K562 (cell line): ENCODE measurements at regions not wholly inside any gene's neighbourhood (a gene's known extent, or its start where the extent isn't known, plus 50 kb on each side); places are given as distances from the start of the nearest gene placed in this dataset.

Experiments
- ATAC-seq: fragments of 200-7000 bp; cut with Tn5 transposase; 3 replicates; pipeline ENCODE4 v1.9.1; 2020; ENCODE audit warnings: moderate library complexity
- BruUV-seq: library from RNA; stranded (reverse); fragments of 400-500 nt; replicated peaks from 2 replicates; lab custom pipeline; 2021; lab: Mats Ljungman, UMichigan
- CTCF ChIA-PET: fragments of 300-600 bp; formaldehyde crosslinking; extraction: SDS; loops from one replicate; lab custom pipeline; 2021; ENCODE audit warnings: low intra/inter-chr PET ratio; lab: Yijun Ruan, JAX
- POLR2A ChIA-PET: fragments of 300-600, 350-650 bp; sonication (Branson Sonifier 250); formaldehyde crosslinking; extraction: SDS; loops from one replicate; lab custom pipeline; 2021; ENCODE audit warnings: antibody characterized with exemption, inconsistent platforms; lab: Yijun Ruan, JAX
- DNase-seq, 4 experiments: peaks; one replicate each; pipeline versions ENCODE4 v3.0.0 to v3.0.0-alpha.2; 2011 to 2018; ENCODE audit warnings: low spot score in 3 of 4, mixed read lengths in 3 of 4; ENCODE audit errors: extremely low read depth in 1 of 4
- FAIRE-seq: peaks from 2 replicates; lab custom pipeline; 2011; peaks lifted over from hg19 to GRCh38; lab: Jason Lieb, UNC
- H2AFZ ChIP-seq: 2 replicates; pipeline ENCODE4 v1.6.0; 2011; ENCODE audit warnings: low read depth, low read length, control low read depth, inconsistent platforms
- H3K27ac ChIP-seq: fragments of 200-600 bp; 3 replicates; pipeline ENCODE4 v1.8.0; 2011; ENCODE audit warnings: low read depth, mild to moderate bottlenecking, control low read depth, inconsistent platforms, low read length, moderate library complexity, mixed read lengths; ENCODE audit errors: extremely low read depth
- H3K27me3 ChIP-seq, 2 experiments: fragments of 300-600 bp in 1 of 2; 2 replicates in 1 of 2; 3 replicates in 1 of 2; pipeline versions ENCODE4 v1.6.0 to v1.8.0; 2011; ENCODE audit warnings: inconsistent platforms in 2 of 2, low read length in 2 of 2, mild to moderate bottlenecking in 1 of 2, mixed read lengths in 1 of 2, moderate library complexity in 1 of 2; ENCODE audit not compliant: control insufficient read depth in 2 of 2, insufficient read depth in 2 of 2
- H3K36me3 ChIP-seq: fragments of 300-600 bp; 3 replicates; pipeline ENCODE4 v1.8.0; 2011; ENCODE audit warnings: mild to moderate bottlenecking, low read length, inconsistent platforms; ENCODE audit not compliant: control insufficient read depth, insufficient read depth
- H3K4me1 ChIP-seq, 2 experiments: fragments of 200-600 bp in 1 of 2; replicated peaks in 1 of 2; 2 replicates in 1 of 2; 3 replicates in 1 of 2; pipeline versions ENCODE4 v1.5.1 to v1.8.0; 2011; ENCODE audit warnings: inconsistent platforms in 2 of 2, low read length in 2 of 2, mild to moderate bottlenecking in 1 of 2, mixed read lengths in 1 of 2, moderate library complexity in 1 of 2; ENCODE audit not compliant: control insufficient read depth in 2 of 2, insufficient read depth in 2 of 2
- H3K4me2 ChIP-seq: 2 replicates; pipeline ENCODE4 v1.6.1; 2011; ENCODE audit warnings: low read length, control low read depth, inconsistent platforms, mixed read lengths; ENCODE audit not compliant: insufficient read depth
- H3K4me3 ChIP-seq: fragments of 200-600 bp; sonication (generic), shearing (Covaris generic); 2 replicates; pipeline ENCODE4 v1.5.1; 2016; ENCODE audit warnings: control low read depth, inconsistent platforms
- H3K79me2 ChIP-seq: fragments of 200-600 bp; 3 replicates; pipeline ENCODE4 v1.8.0; 2011; ENCODE audit warnings: low read length, inconsistent platforms; ENCODE audit not compliant: control insufficient read depth, insufficient read depth
- H3K9ac ChIP-seq, 2 experiments: 2 replicates each; pipeline versions ENCODE4 v1.6.0 to v1.6.1; 2011; ENCODE audit warnings: low read depth in 2 of 2, low read length in 2 of 2, control low read depth in 1 of 2, inconsistent platforms in 1 of 2, mild to moderate bottlenecking in 1 of 2, mixed read lengths in 1 of 2; ENCODE audit not compliant: insufficient read depth in 1 of 2
- H3K9me1 ChIP-seq: one replicate; pipeline ENCODE4 v1.6.0; 2011; ENCODE audit warnings: inconsistent platforms, mild to moderate bottlenecking, low read length, moderate library complexity; ENCODE audit not compliant: control insufficient read depth, insufficient read depth
- H3K9me3 ChIP-seq: replicated peaks from 2 replicates; pipeline ENCODE4 v1.5.1; 2011; ENCODE audit warnings: low read depth, low read length, inconsistent platforms; ENCODE audit not compliant: control insufficient read depth, insufficient read depth
- H4K20me1 ChIP-seq: replicated peaks from 2 replicates; pipeline ENCODE4 v1.6.1; 2011; ENCODE audit warnings: low read length, inconsistent platforms, mixed read lengths; ENCODE audit not compliant: control insufficient read depth, insufficient read depth
- ARHGAP35 ChIP-seq: fragments of 450-650 bp; IDR thresholded peaks from 2 replicates; pipeline ENCODE4 v1.6.1; 2018; ENCODE audit not compliant: partially characterized antibody
- ARID1B ChIP-seq: fragments of 450-650 bp; IDR thresholded peaks from 2 replicates; pipeline ENCODE4 v1.6.1; 2016; ENCODE audit warnings: antibody characterized with exemption, mild to moderate bottlenecking, inconsistent platforms
- ATF3 ChIP-seq, 2 experiments: fragments of 450-650 bp in 1 of 2; sonication (generic) in 1 of 2; formaldehyde crosslinking in 1 of 2; IDR thresholded peaks in 1 of 2; conservative IDR thresholded peaks in 1 of 2; 2 replicates each; pipeline versions ENCODE4 v1.6.1 to v1.8.1; 2016 to 2023; ENCODE audit warnings: mild to moderate bottlenecking in 2 of 2, moderate library complexity in 2 of 2, inconsistent platforms in 1 of 2, missing genetic modification reagents in 1 of 2
- CBFA2T3 ChIP-seq: fragments of 450-650 bp; IDR thresholded peaks from 2 replicates; pipeline ENCODE4 v1.6.1; 2017
- CREM ChIP-seq: IDR thresholded peaks from 2 replicates; pipeline ENCODE4 v1.6.1; 2014; ENCODE audit warnings: antibody characterized with exemption, low read depth
- FOSL1 ChIP-seq: fragments of 200-800 bp; sonication (Bioruptor generic); conservative IDR thresholded peaks from 2 replicates; pipeline ENCODE4 v1.6.1; 2016; ENCODE audit warnings: missing genetic modification characterization, missing compliant biosample characterization
- GABPB2 ChIP-seq: fragments of 250-450 bp; sonication (Bioruptor Pico); conservative IDR thresholded peaks from 2 replicates; pipeline ENCODE4 v1.5.1; 2021; ENCODE audit warnings: mild to moderate bottlenecking
- ILK ChIP-seq: fragments of 450-650 bp; IDR thresholded peaks from 2 replicates; pipeline ENCODE4 v1.6.1; 2016; ENCODE audit warnings: missing genetic modification characterization, low read depth, mild to moderate bottlenecking, missing compliant biosample characterization, moderate library complexity, borderline replicate concordance
- JUN ChIP-seq, 2 experiments: sonication (generic) in 1 of 2; formaldehyde crosslinking in 1 of 2; IDR thresholded peaks; 2 replicates each; pipeline versions ENCODE4 v1.6.1 to v1.8.0; 2012 to 2022; ENCODE audit warnings: borderline replicate concordance in 2 of 2, mild to moderate bottlenecking in 2 of 2, improper control_type of control experiment in 1 of 2, low read depth in 1 of 2, low read length in 1 of 2, missing genetic modification reagents in 1 of 2
- LARP7 ChIP-seq: fragments of 450-650 bp; IDR thresholded peaks from 2 replicates; pipeline ENCODE4 v1.6.1; 2016
- MEIS2 ChIP-seq: fragments of 450-650 bp; IDR thresholded peaks from 2 replicates; pipeline ENCODE4 v1.6.1; 2014; ENCODE audit warnings: mild to moderate bottlenecking; ENCODE audit not compliant: partially characterized antibody
- MYNN ChIP-seq, 2 experiments: sonication (generic); formaldehyde crosslinking in 1 of 2; IDR thresholded peaks; 2 replicates each; pipeline versions ENCODE4 v1.5.0 to v1.6.1; 2016 to 2020; ENCODE audit warnings: antibody characterized with exemption in 1 of 2, missing genetic modification reagents in 1 of 2
- PBX2 ChIP-seq, 2 experiments: IDR thresholded peaks in 1 of 2; conservative IDR thresholded peaks in 1 of 2; 2 replicates each; pipeline ENCODE4 v1.6.1; 2016; ENCODE audit warnings: low read depth in 2 of 2, mild to moderate bottlenecking in 1 of 2, missing compliant biosample characterization in 1 of 2, missing genetic modification characterization in 1 of 2, moderate library complexity in 1 of 2
- SIRT6 ChIP-seq: IDR thresholded peaks from one replicate; pipeline ENCODE4 v1.6.1; 2012; ENCODE audit warnings: low read depth, mild to moderate bottlenecking, control low read depth, inconsistent platforms, low read length, moderate library complexity
- SMARCE1 ChIP-seq: fragments of 450-650 bp; IDR thresholded peaks from 2 replicates; pipeline ENCODE4 v1.7.1; 2016; ENCODE audit warnings: mild to moderate bottlenecking
- TARDBP ChIP-seq: fragments of 450-650 bp; IDR thresholded peaks from 2 replicates; pipeline ENCODE4 v1.6.1; 2016
- THRAP3 ChIP-seq: fragments of 450-650 bp; IDR thresholded peaks from 2 replicates; pipeline ENCODE4 v1.6.1; 2016; ENCODE audit warnings: mild to moderate bottlenecking, inconsistent platforms, borderline replicate concordance
- ZNF589 ChIP-seq: fragments of 200-800 bp; sonication (Bioruptor generic); IDR thresholded peaks from 2 replicates; pipeline ENCODE4 v1.6.1; 2016; ENCODE audit warnings: low read depth, missing genetic modification characterization, missing compliant biosample characterization
- WGBS: fragments of 100-300 bp; shearing (Covaris generic); methylation state at CpG from one replicate; pipeline ENCODE4 v1.1.6; 2016; ENCODE audit warnings: low coverage, mixed read lengths; ENCODE audit not compliant: insufficient coverage; ENCODE audit errors: missing lambda C conversion rate; 5-methylcytosine and 5-hydroxymethylcytosine counted together
- in situ Hi-C: fragments of 300-500 bp; cut with MboI; formaldehyde crosslinking; loops from 4 replicates; pipeline ENCODE4 v1.15.0; 2018; ENCODE audit warnings: inconsistent platforms, mixed read lengths
- intact Hi-C: fragments of 100-400 bp; cut with micrococcal nuclease; formaldehyde crosslinking; loops from 2 replicates; pipeline ENCODE4 v1.14.2; 2022

- TF ChIP-seq MEIS2, result no peak
- TF ChIP-seq SIRT6, result no peak
- no peak for TF ChIP-seq TARDBP
- no peak for TF ChIP-seq GABPB2 (CRISPR knock-in tag)
- TF ChIP-seq THRAP3, result no peak
- TF ChIP-seq ILK (tag), result no peak
- TF ChIP-seq LARP7, result no peak
- no peak for TF ChIP-seq ARHGAP35
- TF ChIP-seq MYNN (IDR thresholded peaks at IDR 0.05), result no peak
- no peak for TF ChIP-seq MYNN (CRISPR knock-in tag; IDR thresholded peaks at IDR 0.05)
- TF ChIP-seq, all 486 proteins: peak for 0
Observed at GRCh38 chr12:100061814-100062213, 77.1 kb upstream of the ANKS1B start (continued).

- no peak overlapping the region for H3K27ac ChIP-seq
- no peak overlapping the region for H3K4me2 ChIP-seq
- intact Hi-C loops (loop anchor here (5.0 kb wide), 1 partner anchor 169 kb away; no protein-coding TSS in a partner anchor), in situ Hi-C loops (no loop called here)
- no peaks in the 10 kb centered on the region for H3K27me3 ChIP-seq
- DNase-seq (peak in 2 of 4 experiments; percentile 9 to 14), ATAC-seq (no peak; the same call in 2 of the 3 replicates), FAIRE-seq (no peak)
- no peak overlapping the region for H2AFZ ChIP-seq
- peaks cover 8% of the 10 kb centered on the region; the same call in 1 of the 3 replicates for H3K36me3 ChIP-seq
- CTCF ChIA-PET, result interaction anchor here (0.5 kb wide), 1 partner anchor 295 kb away, joined by 3 read pairs; no protein-coding TSS in a partner anchor
- peaks cover 0 to 7% of the 10 kb centered on the region in 2 experiments; a peak in 1 of 5 replicates for H3K4me1 ChIP-seq
- no TSS peak for BruUV-seq
- H3K9me1 ChIP-seq, result no peaks in the 10 kb centered on the region
- H3K9ac ChIP-seq, result no peak overlapping the region
- 52% methylated on average over 3 of the region's 3 CpGs for WGBS
- H4K20me1 ChIP-seq, result no peaks in the 10 kb centered on the region
- H3K9me3 ChIP-seq, result no peaks in the 10 kb centered on the region
- POLR2A ChIA-PET, result no interaction called here
- H3K4me3 ChIP-seq, result no peak overlapping the region
- no peaks in the 10 kb centered on the region for H3K79me2 ChIP-seq
- TF ChIP-seq ZNF589 (CRISPR knock-in tag) (no peak), SMARCE1 (peak; percentile 44; the same call in 1 of the 2 replicates), CBFA2T3 (0 out of 2 replicates have a peak, but pooled peaks have one; percentile 4), JUN (IDR thresholded peaks at IDR 0.05; ENCODE audit: borderline replicate concordance, low read depth, low read length) (0 out of 2 replicates have a peak, but pooled peaks have one; percentile 14), JUN (CRISPR knock-in tag; IDR thresholded peaks at IDR 0.05; ENCODE audit: borderline replicate concordance) (no peak), CREM (peak; percentile 33; the same call in 1 of the 2 replicates), ATF3 (IDR thresholded peaks at IDR 0.05) (peak; percentile 50; the same call in 1 of the 2 replicates), ATF3 (CRISPR knock-in tag; conservative IDR thresholded peaks at IDR 0.05) (no peak), FOSL1 (tag) (peak; percentile 92), PBX2 (CRISPR knock-in tag; IDR thresholded peaks at IDR 0.05; ENCODE audit: low read depth) (no peak), PBX2 (tag; conservative IDR thresholded peaks at IDR 0.05; ENCODE audit: low read depth) (peak; percentile 91), ARID1B (peak; percentile 64)
Observed at GRCh38 chr12:100058482-100059029, 73.8 kb upstream of the ANKS1B start.
